HG02970 (cell line): ENCODE measurements at regions not wholly inside any gene's neighbourhood (a gene's known extent, or its start where the extent isn't known, plus 50 kb on each side); places are given as distances from the start of the nearest gene placed in this dataset.
"Not testable (repeated sequence)": the region's sequence is repeated elsewhere in the genome, so short reads cannot be mapped to it uniquely, and the experiment has no call there.

Source experiments
- ATAC-seq: cut with Tn5 transposase; IDR thresholded peaks from one replicate; pipeline ENCODE4 v1.9.1; 2021; ENCODE audit warnings: mild to moderate bottlenecking, moderate library complexity, moderate number of reproducible peaks; ENCODE audit not compliant: unreplicated experiment, low FRiP score

GRCh38 chr1:195866781-195867222, 741.4 kb downstream of the KCNT2 start:
- no peak for ATAC-seq

GRCh38 chr1:195866091-195866780, 742.0 kb downstream of the KCNT2 start:
- no peak for ATAC-seq

- ATAC-seq = no peak
Measured at GRCh38 chr1:195851804-195852203, 756.4 kb downstream of the KCNT2 start.

GRCh38 chr1:195851016-195851601, 757.1 kb downstream of the KCNT2 start:
- no peak for ATAC-seq

GRCh38 chr1:195849180-195849579, 759.1 kb downstream of the KCNT2 start:
- no peak for ATAC-seq

GRCh38 chr1:195847957-195848875, 760.0 kb downstream of the KCNT2 start:
- not testable (repeated sequence) for ATAC-seq

GRCh38 chr1:195831789-195832188, 776.5 kb downstream of the KCNT2 start:
- no peak for ATAC-seq

GRCh38 chr1:195828325-195828724, 779.9 kb downstream of the KCNT2 start:
- ATAC-seq = no peak

GRCh38 chr1:195820925-195821324, 787.3 kb downstream of the KCNT2 start:
- ATAC-seq = no peak

- ATAC-seq = no peak
Measured at GRCh38 chr1:195806060-195806459, 802.2 kb downstream of the KCNT2 start.

GRCh38 chr1:195804547-195804946, 803.7 kb downstream of the KCNT2 start:
- ATAC-seq = no peak

- no peak for ATAC-seq
Measured at GRCh38 chr1:195799016-195799415, 809.2 kb downstream of the KCNT2 start.

- ATAC-seq = no peak
Measured at GRCh38 chr1:195794225-195794624, 814.0 kb downstream of the KCNT2 start.

GRCh38 chr1:195791796-195792195, 816.4 kb downstream of the KCNT2 start:
- no peak for ATAC-seq

GRCh38 chr1:195790514-195791168, 817.6 kb downstream of the KCNT2 start:
- no peak for ATAC-seq

GRCh38 chr1:195789321-195789720, 818.9 kb downstream of the KCNT2 start:
- ATAC-seq = no peak

GRCh38 chr1:195788721-195789120, 819.5 kb downstream of the KCNT2 start:
- ATAC-seq = no peak

GRCh38 chr1:195785830-195786229, 822.4 kb downstream of the KCNT2 start:
- ATAC-seq = no peak

GRCh38 chr1:195773931-195774330, 834.3 kb downstream of the KCNT2 start:
- no peak for ATAC-seq

- no peak for ATAC-seq
Measured at GRCh38 chr1:195769461-195769860, 838.8 kb downstream of the KCNT2 start.

GRCh38 chr1:195768936-195769335, 839.3 kb downstream of the KCNT2 start:
- no peak for ATAC-seq
